Endodermal cell (in vitro differentiated cells): ENCODE measurements at regions not wholly inside any gene's neighbourhood (a gene's known extent, or its start where the extent isn't known, plus 50 kb on each side); places are given as distances from the start of the nearest gene placed in this dataset.

Source experiments
- DNase-seq: peaks from one replicate; pipeline ENCODE4 v3.0.0-alpha.2; 2017
- H3K27ac ChIP-seq: 2 replicates; pipeline ENCODE4 v1.5.1; 2013; ENCODE audit warnings: mild to moderate bottlenecking, low read depth, low read length, moderate library complexity
- H3K27me3 ChIP-seq: 2 replicates; pipeline ENCODE4 v1.6.1; 2013; ENCODE audit warnings: mild to moderate bottlenecking, low read length, moderate library complexity; ENCODE audit not compliant: insufficient read depth, control insufficient read depth, poor library complexity, severe bottlenecking
- H3K36me3 ChIP-seq: 2 replicates; pipeline ENCODE4 v1.7.0; 2013; ENCODE audit warnings: mild to moderate bottlenecking, low read length, moderate library complexity; ENCODE audit not compliant: control insufficient read depth, insufficient read depth
- H3K4me1 ChIP-seq: one replicate; pipeline ENCODE4 v1.7.0; 2013; ENCODE audit warnings: low read length; ENCODE audit not compliant: control insufficient read depth, insufficient read depth
- H3K4me3 ChIP-seq: 2 replicates; pipeline ENCODE4 v1.5.1; 2013; ENCODE audit warnings: mild to moderate bottlenecking, low read length, moderate library complexity
- H3K9ac ChIP-seq: 2 replicates; pipeline ENCODE4 v1.6.1; 2013; ENCODE audit warnings: mild to moderate bottlenecking, low read length, moderate library complexity; ENCODE audit not compliant: poor library complexity, severe bottlenecking; ENCODE audit errors: extremely low read depth
- H3K9me3 ChIP-seq: 2 replicates; pipeline ENCODE4 v1.6.1; 2013; ENCODE audit warnings: mild to moderate bottlenecking, low read length, moderate library complexity; ENCODE audit not compliant: control insufficient read depth
- H3K27ac Mint-ChIP-seq: 2 replicates; pipeline ENCODE4 v1.8.0; 2020; ENCODE audit warnings: mixed read lengths
- H3K27me3 Mint-ChIP-seq: 2 replicates; pipeline ENCODE4 v1.8.0; 2021; ENCODE audit warnings: mild to moderate bottlenecking, mixed read lengths; ENCODE audit not compliant: insufficient read depth
- H3K36me3 Mint-ChIP-seq: 2 replicates; pipeline ENCODE4 v1.8.0; 2020; ENCODE audit warnings: low read depth, mixed read lengths
- H3K4me1 Mint-ChIP-seq: 2 replicates; pipeline ENCODE4 v1.8.0; 2020; ENCODE audit warnings: mixed read lengths
- H3K4me3 Mint-ChIP-seq: 2 replicates; pipeline ENCODE4 v1.8.0; 2020; ENCODE audit warnings: mild to moderate bottlenecking, moderate library complexity, mixed read lengths
- H3K9me3 Mint-ChIP-seq: 2 replicates; pipeline ENCODE4 v1.8.0; 2020; ENCODE audit warnings: mild to moderate bottlenecking, mixed read lengths
- CTCF ChIP-seq: fragments of 200-600 bp; sonication (generic); conservative IDR thresholded peaks from 2 replicates; pipeline ENCODE4 v1.5.0; 2021; ENCODE audit warnings: antibody characterized with exemption, mild to moderate bottlenecking
- WGBS, 2 experiments: methylation state at CpG; one replicate each; pipeline versions ENCODE4 v1.1.5 to v1.1.7; 2013; ENCODE audit warnings: missing lambda C conversion rate in 2 of 2, mixed read lengths in 1 of 2; ENCODE audit not compliant: insufficient coverage in 1 of 2, insufficient read length in 1 of 2; 5-methylcytosine and 5-hydroxymethylcytosine counted together

DNA sequence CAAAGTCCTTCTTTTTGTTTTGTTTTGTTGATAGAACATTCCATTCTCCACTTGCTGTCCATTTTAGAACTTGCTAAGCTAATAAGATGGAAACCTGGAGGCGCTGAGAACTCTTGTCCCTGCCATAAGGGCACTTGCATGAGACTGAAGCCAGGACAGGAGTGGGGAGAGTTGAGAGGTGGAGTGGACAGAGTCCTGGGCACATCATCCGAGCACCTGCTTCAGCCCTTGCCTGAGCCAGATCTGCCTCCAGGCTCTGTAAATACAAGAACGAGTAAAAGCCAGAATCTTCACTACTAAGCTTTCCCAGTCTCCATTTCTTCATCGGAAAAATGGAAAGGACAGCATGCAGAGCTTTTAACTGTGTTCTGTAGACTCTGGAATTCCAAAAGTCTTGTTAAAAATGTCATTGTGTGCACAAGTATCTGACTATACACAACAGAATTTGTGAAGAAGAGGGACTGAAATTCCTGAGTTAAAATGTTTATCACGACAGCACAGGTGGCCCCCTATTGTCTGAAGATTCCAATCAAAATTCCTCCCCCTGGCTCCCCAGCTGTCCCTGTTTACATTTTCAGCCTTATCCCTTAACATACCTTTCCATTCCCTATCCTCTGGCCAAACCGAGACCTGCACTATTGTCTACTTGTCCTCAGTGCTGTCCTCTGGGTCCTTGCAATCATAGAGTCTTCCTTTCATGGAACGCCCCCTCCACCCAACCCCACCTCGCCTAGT, 498.2 kb upstream of the TNP1 start:
- Mint-ChIP-seq H3K27ac (peak overlapping the region; percentile 90), H3K4me3 (no peak overlapping the region), H3K27me3 (peaks cover 4% of the 10 kb centered on the region), H3K9me3 (no peaks in the 10 kb centered on the region), H3K36me3 (no peaks in the 10 kb centered on the region), H3K4me1 (peaks cover 66% of the 10 kb centered on the region)
- no peaks in the 10 kb centered on the region for H3K9me3 ChIP-seq
- peaks cover 34% of the 10 kb centered on the region for H3K4me1 ChIP-seq
- TF ChIP-seq CTCF, result no peak
- WGBS, 2 experiments, result 70 to 71% methylated on average over 6 to 8 of the region's 8 CpGs
- no peaks in the 10 kb centered on the region for H3K36me3 ChIP-seq
- no peak overlapping the region for H3K4me3 ChIP-seq
- H3K27ac ChIP-seq, result no peak overlapping the region
- H3K27me3 ChIP-seq, result no peaks in the 10 kb centered on the region
- no peak for DNase-seq
- H3K9ac ChIP-seq, result peak overlapping the region; percentile 9

GRCh38 chr2:217356781-217357180, 496.9 kb upstream of the TNP1 start:
- Mint-ChIP-seq H3K4me3 (no peak overlapping the region), H3K4me1 (peaks cover 55% of the 10 kb centered on the region)
- DNase-seq, result no peak

GRCh38 chr2:217356142-217356541, 496.3 kb upstream of the TNP1 start:
- Mint-ChIP-seq H3K36me3 (no peaks in the 10 kb centered on the region), H3K27me3 (peaks cover 10% of the 10 kb centered on the region), H3K4me1 (peaks cover 51% of the 10 kb centered on the region), H3K9me3 (no peaks in the 10 kb centered on the region), H3K4me3 (no peak overlapping the region), H3K27ac (no peak overlapping the region)
- H3K4me1 ChIP-seq, result peaks cover 33% of the 10 kb centered on the region
- no peaks in the 10 kb centered on the region for H3K27me3 ChIP-seq
- no peak overlapping the region for H3K4me3 ChIP-seq
- no peak for TF ChIP-seq CTCF
- H3K27ac ChIP-seq, result no peak overlapping the region
- WGBS, 2 experiments, result 95% methylated on average over 1 of the region's 1 CpG; no CpG with 5 or more reads in 1 of the 2 experiments
- H3K9ac ChIP-seq, result no peak overlapping the region
- no peaks in the 10 kb centered on the region for H3K36me3 ChIP-seq
- no peaks in the 10 kb centered on the region for H3K9me3 ChIP-seq
- no peak for DNase-seq

More at GRCh38 chr2:217356781-217357180, 496.9 kb upstream of the TNP1 start:
- Histone ChIP-seq H3K27ac (no peak overlapping the region), H3K4me1 (peaks cover 33% of the 10 kb centered on the region), H3K9ac (no peak overlapping the region), H3K9me3 (no peaks in the 10 kb centered on the region), H3K4me3 (no peak overlapping the region), H3K27me3 (no peaks in the 10 kb centered on the region), H3K36me3 (no peaks in the 10 kb centered on the region)
- Mint-ChIP-seq H3K27ac (no peak overlapping the region), H3K27me3 (peaks cover 6% of the 10 kb centered on the region), H3K9me3 (no peaks in the 10 kb centered on the region), H3K36me3 (no peaks in the 10 kb centered on the region)
- no peak for TF ChIP-seq CTCF
- 87 to 90% methylated on average over 7 of the region's 7 CpGs for WGBS, 2 experiments
